H1 (cell line): ENCODE measurements at regions not wholly inside any gene's neighbourhood (a gene's known extent, or its start where the extent isn't known, plus 50 kb on each side); places are given as distances from the start of the nearest gene placed in this dataset.
A peak's percentile ranks its signal among the peaks of the same experiment; 100 is the strongest.

Experiments
- CTCF ChIP-seq, 3 experiments: IDR thresholded peaks; 1 replicate in 2 of 3; 2 replicates in 1 of 3; pipeline versions ENCODE4 v1.5.1 to v1.6.1; 2011; ENCODE audit warnings: low read length in 3 of 3, mild to moderate bottlenecking in 3 of 3, inconsistent platforms in 2 of 3, low read depth in 1 of 3, moderate library complexity in 1 of 3; ENCODE audit not compliant: insufficient read depth in 1 of 3; ENCODE audit errors: control extremely low read depth in 1 of 3
- EP300 ChIP-seq, 2 experiments: IDR thresholded peaks; 1 replicate in 1 of 2; 2 replicates in 1 of 2; pipeline ENCODE4 v1.6.1; 2011 to 2012; ENCODE audit warnings: low read depth in 2 of 2, low read length in 2 of 2, mild to moderate bottlenecking in 2 of 2, borderline replicate concordance in 1 of 2, inconsistent platforms in 1 of 2, moderate library complexity in 1 of 2
- EZH2 ChIP-seq: fragments of 200-600 bp; sonication (generic); IDR thresholded peaks from 2 replicates; pipeline ENCODE4 v1.7.1; 2012; ENCODE audit warnings: low read depth, mild to moderate bottlenecking, moderate library complexity, low read length, inconsistent platforms; ENCODE audit not compliant: severe bottlenecking
- FOSL1 ChIP-seq: IDR thresholded peaks from 2 replicates; pipeline ENCODE4 v1.6.1; 2011; ENCODE audit warnings: mild to moderate bottlenecking, low read depth, low read length, moderate library complexity; ENCODE audit not compliant: insufficient read depth
- MAX ChIP-seq: IDR thresholded peaks from 2 replicates; pipeline ENCODE4 v1.6.1; 2012; ENCODE audit warnings: inconsistent platforms
- NRF1 ChIP-seq: IDR thresholded peaks from 2 replicates; pipeline ENCODE4 v1.6.1; 2011; ENCODE audit warnings: mild to moderate bottlenecking, low read depth, low read length, improper control_type of control experiment
- POLR2A ChIP-seq, 2 experiments: IDR thresholded peaks; 1 replicate in 1 of 2; 2 replicates in 1 of 2; pipeline ENCODE4 v1.6.1; 2011; ENCODE audit warnings: low read depth in 2 of 2, low read length in 2 of 2, mild to moderate bottlenecking in 2 of 2; ENCODE audit errors: control extremely low read depth in 1 of 2
- POLR2AphosphoS5 ChIP-seq: IDR thresholded peaks from 2 replicates; pipeline ENCODE4 v1.6.1; 2011; ENCODE audit warnings: low read depth, low read length
- RAD21 ChIP-seq, 2 experiments: IDR thresholded peaks in 1 of 2; conservative IDR thresholded peaks in 1 of 2; 2 replicates each; pipeline ENCODE4 v1.6.1; 2011; ENCODE audit warnings: low read depth in 2 of 2, low read length in 2 of 2, improper control_type of control experiment in 1 of 2, inconsistent platforms in 1 of 2, mild to moderate bottlenecking in 1 of 2, moderate library complexity in 1 of 2
- RXRA ChIP-seq: IDR thresholded peaks from 2 replicates; pipeline ENCODE4 v1.6.1; 2011; ENCODE audit warnings: low read depth, mild to moderate bottlenecking, low read length, moderate library complexity; ENCODE audit not compliant: insufficient read depth
- SIRT6 ChIP-seq: IDR thresholded peaks from one replicate; pipeline ENCODE4 v1.7.1; 2012; ENCODE audit warnings: low read length, inconsistent platforms
- TBP ChIP-seq: IDR thresholded peaks from 2 replicates; pipeline ENCODE4 v1.6.1; 2011; ENCODE audit warnings: low read depth, low read length, improper control_type of control experiment

- TF ChIP-seq EP300 (IDR thresholded peaks at IDR 0.05; ENCODE audit: borderline replicate concordance in 1 of 2, low read depth in 2 of 2, low read length in 2 of 2), result no peak
- TF ChIP-seq EZH2, result no peak
- TF ChIP-seq MAX, result no peak
- TF ChIP-seq TBP, result no peak
- no peak; a peak in 1 of 4 replicates for TF ChIP-seq CTCF (IDR thresholded peaks at IDR 0.05; ENCODE audit: control extremely low read depth in 1 of 3, insufficient read depth in 1 of 3, low read depth in 1 of 3, low read length in 3 of 3)
- no peak for TF ChIP-seq RXRA
- TF ChIP-seq RAD21 (IDR thresholded peaks at IDR 0.05 in 1 of 2, conservative IDR thresholded peaks at IDR 0.05 in 1 of 2; ENCODE audit: low read depth in 2 of 2, low read length in 2 of 2), result peak; percentile 40 to 46
- TF ChIP-seq SIRT6, result no peak
- no peak for TF ChIP-seq POLR2AphosphoS5
- TF ChIP-seq POLR2A (IDR thresholded peaks at IDR 0.05; ENCODE audit: control extremely low read depth in 1 of 2, low read depth in 2 of 2, low read length in 2 of 2), result no peak
- TF ChIP-seq NRF1, result no peak
- TF ChIP-seq FOSL1, result no peak
Observed at GRCh38 chr1:68751723-68752122, 254.8 kb upstream of the DEPDC1 start.
